Neutrophil (primary cell): ENCODE measurements at regions not wholly inside any gene's neighbourhood (a gene's known extent, or its start where the extent isn't known, plus 50 kb on each side); places are given as distances from the start of the nearest gene placed in this dataset.
"Not testable (repeated sequence)": the region's sequence is repeated elsewhere in the genome, so short reads cannot be mapped to it uniquely, and the experiment has no call there.

Experiments
- H3K27ac ChIP-seq: fragments of 200-600 bp; sonication (generic); 2 replicates; pipeline ENCODE4 v1.5.1; 2016; ENCODE audit warnings: mild to moderate bottlenecking, moderate library complexity
- H3K27me3 ChIP-seq: fragments of 200-600 bp; sonication (generic); 2 replicates; pipeline ENCODE4 v1.6.0; 2016; ENCODE audit warnings: mild to moderate bottlenecking
- H3K36me3 ChIP-seq: fragments of 200-600 bp; sonication (generic); 2 replicates; pipeline ENCODE4 v1.5.1; 2017
- H3K4me1 ChIP-seq, 2 experiments: fragments of 200-600 bp in 1 of 2; sonication (generic) in 1 of 2; 1 replicate in 1 of 2; 2 replicates in 1 of 2; pipeline versions ENCODE4 v1.5.1 to v1.6.1; 2013 to 2016; ENCODE audit warnings: low read depth in 1 of 2, low read length in 1 of 2, mild to moderate bottlenecking in 1 of 2, moderate library complexity in 1 of 2; ENCODE audit not compliant: control insufficient read depth in 1 of 2, insufficient read depth in 1 of 2
- H3K4me3 ChIP-seq, 2 experiments: fragments of 200-600 bp in 1 of 2; sonication (generic) in 1 of 2; 1 replicate in 1 of 2; 2 replicates in 1 of 2; pipeline ENCODE4 v1.5.1; 2013 to 2016; ENCODE audit warnings: low read depth in 1 of 2, low read length in 1 of 2, mild to moderate bottlenecking in 1 of 2, moderate library complexity in 1 of 2
- H3K9me3 ChIP-seq: fragments of 200-600 bp; sonication (generic); 2 replicates; pipeline ENCODE4 v1.5.1; 2016
- TF ChIP-seq, protein P1 (sequence below): fragments of 200-600 bp; sonication (generic); IDR thresholded peaks from 2 replicates; pipeline ENCODE4 v1.5.1; 2016; ENCODE audit warnings: antibody characterized with exemption

DNA sequence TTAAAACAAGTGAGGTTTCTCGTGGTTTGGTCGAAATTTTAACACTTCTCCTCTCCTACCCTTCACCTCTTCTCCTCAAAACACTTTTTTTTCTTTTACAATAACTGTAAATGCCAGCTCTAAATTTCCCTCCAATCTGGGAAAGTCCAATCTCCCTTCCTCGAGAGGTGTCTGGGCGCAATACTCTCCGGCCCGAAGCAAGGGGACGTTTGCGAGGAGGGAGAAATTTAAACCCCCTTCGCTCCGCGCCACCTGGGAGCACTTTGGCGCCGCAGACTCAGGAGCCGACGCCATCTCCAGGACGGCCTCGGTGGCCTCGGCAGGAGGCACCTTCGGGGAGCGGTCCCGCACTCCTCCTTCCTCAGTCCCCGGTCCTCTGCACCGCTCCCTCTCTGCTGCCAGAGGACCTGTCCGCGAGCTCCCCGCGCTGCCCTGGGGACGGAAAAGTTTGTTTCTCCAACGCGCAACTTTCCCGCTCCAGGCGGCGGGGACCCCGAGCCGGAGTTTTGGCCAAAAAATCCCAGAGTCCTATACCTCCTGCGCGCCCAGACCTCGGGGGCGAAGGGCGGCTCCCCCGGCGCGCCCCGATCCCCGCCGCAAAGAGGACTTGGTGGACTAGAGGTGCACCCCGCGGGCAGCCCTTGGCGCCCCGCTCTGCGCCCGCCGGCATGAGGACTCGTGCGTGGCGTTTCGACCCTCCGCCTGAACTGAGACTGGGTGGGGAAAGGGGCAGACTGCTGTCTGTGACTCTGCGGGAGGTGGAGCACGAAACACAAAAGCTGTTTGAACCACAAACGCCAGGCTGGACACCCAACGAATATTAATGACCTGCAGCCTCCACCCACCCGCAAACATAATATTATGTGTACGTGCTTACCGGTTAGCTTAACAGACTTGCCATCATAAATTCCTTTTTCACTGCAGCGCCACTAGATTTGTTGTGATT is 95.2 kb upstream of the HMGA2 start:
- Histone ChIP-seq H3K27ac (no peak overlapping the region), H3K9me3 (no peaks in the 10 kb centered on the region), H3K4me3 (no peak overlapping the region), H3K27me3 (peaks cover 90% of the 10 kb centered on the region), H3K36me3 (no peaks in the 10 kb centered on the region), H3K4me1 (peaks cover 0 to 4% of the 10 kb centered on the region in 2 experiments)
- TF ChIP-seq, protein P1, sequence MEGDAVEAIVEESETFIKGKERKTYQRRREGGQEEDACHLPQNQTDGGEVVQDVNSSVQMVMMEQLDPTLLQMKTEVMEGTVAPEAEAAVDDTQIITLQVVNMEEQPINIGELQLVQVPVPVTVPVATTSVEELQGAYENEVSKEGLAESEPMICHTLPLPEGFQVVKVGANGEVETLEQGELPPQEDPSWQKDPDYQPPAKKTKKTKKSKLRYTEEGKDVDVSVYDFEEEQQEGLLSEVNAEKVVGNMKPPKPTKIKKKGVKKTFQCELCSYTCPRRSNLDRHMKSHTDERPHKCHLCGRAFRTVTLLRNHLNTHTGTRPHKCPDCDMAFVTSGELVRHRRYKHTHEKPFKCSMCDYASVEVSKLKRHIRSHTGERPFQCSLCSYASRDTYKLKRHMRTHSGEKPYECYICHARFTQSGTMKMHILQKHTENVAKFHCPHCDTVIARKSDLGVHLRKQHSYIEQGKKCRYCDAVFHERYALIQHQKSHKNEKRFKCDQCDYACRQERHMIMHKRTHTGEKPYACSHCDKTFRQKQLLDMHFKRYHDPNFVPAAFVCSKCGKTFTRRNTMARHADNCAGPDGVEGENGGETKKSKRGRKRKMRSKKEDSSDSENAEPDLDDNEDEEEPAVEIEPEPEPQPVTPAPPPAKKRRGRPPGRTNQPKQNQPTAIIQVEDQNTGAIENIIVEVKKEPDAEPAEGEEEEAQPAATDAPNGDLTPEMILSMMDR, result no peak

DNA sequence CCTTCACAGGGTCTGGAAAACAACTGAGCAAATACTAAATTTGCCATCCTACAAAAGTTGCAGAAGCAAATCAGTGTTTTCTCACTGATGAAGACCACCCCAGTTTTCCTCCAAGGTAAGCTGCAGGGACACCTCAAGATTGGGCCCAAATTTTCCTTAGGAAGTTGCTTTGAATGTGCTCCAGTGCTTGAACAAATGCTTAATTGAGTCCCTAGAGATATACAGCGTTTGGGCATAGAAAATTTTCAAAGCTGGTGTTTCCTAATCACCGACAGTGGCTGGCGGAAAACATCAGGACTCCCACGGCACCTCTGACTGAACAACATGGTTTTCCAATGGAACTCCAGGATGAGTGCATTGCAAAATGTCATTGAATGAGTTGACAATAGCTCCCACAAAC is 92.5 kb upstream of the HMGA2 start:
- peaks cover 98% of the 10 kb centered on the region for H3K27me3 ChIP-seq
- no peaks in the 10 kb centered on the region for H3K36me3 ChIP-seq
- H3K9me3 ChIP-seq, result no peaks in the 10 kb centered on the region
- TF ChIP-seq, protein P1, result no peak
- peaks cover 0 to 4% of the 10 kb centered on the region in 2 experiments for H3K4me1 ChIP-seq
- H3K27ac ChIP-seq, result no peak overlapping the region
- H3K4me3 ChIP-seq, result no peak overlapping the region

DNA sequence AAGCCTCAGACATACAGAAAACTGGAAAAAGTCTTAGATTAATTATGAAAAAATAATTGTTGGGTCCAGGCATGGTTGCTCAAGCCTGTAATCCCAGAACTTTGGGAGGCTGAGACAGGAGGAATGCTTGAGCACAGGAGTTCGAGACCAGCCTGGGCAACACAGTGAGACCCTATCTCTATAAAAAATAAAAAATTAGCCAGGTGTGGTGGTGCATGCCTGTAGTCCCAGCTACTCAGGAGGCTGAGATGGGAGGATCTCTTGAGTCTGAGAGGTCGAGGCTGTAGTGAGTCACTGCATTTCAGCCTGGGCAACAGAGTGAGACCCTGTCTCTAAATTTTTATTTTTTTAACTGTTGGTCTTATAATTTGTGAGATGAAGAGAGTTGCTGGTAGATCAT is 90.6 kb upstream of the HMGA2 start:
- H3K36me3 ChIP-seq, H3K4me3 ChIP-seq, H3K9me3 ChIP-seq, H3K27ac ChIP-seq, H3K4me1 ChIP-seq: not testable (repeated sequence)
- peaks cover 89% of the 10 kb centered on the region for H3K27me3 ChIP-seq

DNA sequence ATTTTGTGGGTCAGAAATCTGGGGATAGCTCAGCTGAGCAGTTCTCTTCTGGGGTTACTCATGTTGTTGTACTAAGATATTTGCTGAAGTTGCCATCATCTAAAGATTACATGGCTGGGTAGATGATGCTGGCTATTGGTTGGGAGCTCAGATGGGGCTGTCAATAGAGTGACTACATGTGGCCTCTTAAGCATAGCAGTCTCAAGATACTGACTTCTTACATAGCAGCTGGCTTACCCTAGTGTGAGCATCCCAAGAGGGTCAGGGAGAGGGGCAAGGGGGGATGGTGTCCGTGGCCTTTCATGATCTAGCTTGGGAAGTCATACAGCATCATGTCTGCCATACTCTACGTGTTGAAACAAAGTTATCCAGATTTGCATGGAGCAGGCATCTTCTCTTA is 90.1 kb upstream of the HMGA2 start:
- peaks cover 0 to 2% of the 10 kb centered on the region in 2 experiments for H3K4me1 ChIP-seq
- no peaks in the 10 kb centered on the region for H3K9me3 ChIP-seq
- TF ChIP-seq, protein P1, result no peak
- H3K36me3 ChIP-seq, result no peaks in the 10 kb centered on the region
- no peak overlapping the region for H3K27ac ChIP-seq
- H3K4me3 ChIP-seq, result no peak overlapping the region
- peaks cover 87% of the 10 kb centered on the region for H3K27me3 ChIP-seq

DNA sequence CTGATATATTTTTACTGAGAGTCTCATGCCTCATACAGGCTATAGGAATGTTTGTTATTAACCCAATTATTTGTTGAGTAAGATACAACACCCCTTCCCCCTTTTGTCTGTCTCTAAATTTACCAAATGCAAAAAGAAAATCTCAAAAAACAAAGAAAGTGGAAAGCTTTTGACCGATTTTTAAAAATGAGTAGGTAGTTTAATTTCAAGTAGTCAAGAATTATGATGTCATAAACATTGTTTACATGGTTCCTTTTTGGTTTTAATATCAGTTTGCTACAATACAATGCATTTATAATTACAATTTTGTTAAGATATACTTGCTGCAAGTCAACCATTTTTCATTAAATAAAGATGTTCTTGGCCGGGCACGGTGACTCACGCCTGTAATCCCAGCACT is 84.7 kb upstream of the HMGA2 start:
- H3K27me3 ChIP-seq, result peaks cover 87% of the 10 kb centered on the region
- no peak overlapping the region for H3K4me3 ChIP-seq
- H3K9me3 ChIP-seq, result no peaks in the 10 kb centered on the region
- no peak overlapping the region for H3K27ac ChIP-seq
- TF ChIP-seq, protein P1, result no peak
- peaks cover 12 to 18% of the 10 kb centered on the region in 2 experiments for H3K4me1 ChIP-seq
- H3K36me3 ChIP-seq, result no peaks in the 10 kb centered on the region

DNA sequence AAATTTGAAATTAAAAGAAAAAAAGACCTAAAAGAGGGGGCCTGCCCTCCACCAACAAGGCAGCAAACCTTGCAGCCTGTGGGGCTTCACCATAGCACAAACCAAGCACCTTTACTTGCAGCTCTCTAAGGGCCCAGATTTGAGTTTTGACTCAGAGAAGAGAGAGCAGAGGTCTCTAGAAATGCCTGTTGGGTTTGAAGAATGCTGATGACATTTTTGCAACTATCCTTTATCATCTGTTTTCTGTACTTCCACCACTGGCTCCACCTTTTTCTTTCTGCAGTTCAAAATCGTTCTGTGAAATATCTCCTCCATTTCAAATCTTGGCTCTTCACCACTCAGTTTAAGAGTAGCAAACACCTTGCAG is 83.8 kb upstream of the HMGA2 start:
- Histone ChIP-seq H3K36me3 (no peaks in the 10 kb centered on the region), H3K27me3 (peaks cover 89% of the 10 kb centered on the region), H3K27ac (no peak overlapping the region), H3K4me3 (no peak overlapping the region), H3K4me1 (peaks cover 12 to 18% of the 10 kb centered on the region in 2 experiments), H3K9me3 (no peaks in the 10 kb centered on the region)
- TF ChIP-seq, protein P1, result no peak
